Hematopoietic multipotent progenitor cell treated with erythropoietin and hydrocortisone succinate and interleukin-3 and kit ligand, for 8 days (in vitro differentiated cells): ENCODE measurements at regions not wholly inside any gene's neighbourhood (a gene's known extent, or its start where the extent isn't known, plus 50 kb on each side); places are given as distances from the start of the nearest gene placed in this dataset.
"Not testable (repeated sequence)": the region's sequence is repeated elsewhere in the genome, so short reads cannot be mapped to it uniquely, and the experiment has no call there.

Experiments
- DNase-seq: peaks from one replicate; pipeline ENCODE4 v3.0.0-alpha.2; 2015

DNA sequence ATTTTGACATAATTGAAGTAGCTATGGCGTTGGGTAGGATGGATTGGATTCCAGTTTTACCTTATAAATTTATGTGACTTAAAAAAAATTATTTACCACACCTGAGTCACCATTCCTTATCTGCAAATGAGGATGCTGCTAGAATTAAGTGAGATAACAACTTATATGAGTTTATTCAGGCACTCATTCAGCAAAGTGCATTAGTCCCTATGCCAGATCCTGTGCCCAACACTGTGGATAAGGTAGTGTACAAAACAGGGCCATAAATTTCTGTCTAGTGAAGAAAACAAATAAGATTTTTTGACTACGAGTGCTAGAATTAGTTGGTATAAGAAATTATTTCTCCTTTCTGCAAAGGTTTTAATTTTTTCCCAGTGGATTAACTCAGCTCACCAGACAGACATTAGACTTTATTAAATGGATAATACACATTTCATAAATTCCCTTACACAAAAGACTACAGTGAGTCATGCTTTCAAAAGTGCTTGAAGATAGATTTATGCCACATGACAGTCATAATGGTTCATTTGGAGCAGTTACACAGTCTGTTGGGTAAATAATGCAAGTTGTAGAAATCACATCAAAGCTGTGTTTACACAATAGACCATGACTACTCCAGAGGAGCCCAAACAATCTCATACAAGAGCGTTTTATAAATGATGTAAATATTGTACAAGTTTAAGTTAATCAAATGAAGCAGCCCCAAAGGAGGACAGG lies 129.9 kb upstream of the TGFBR2 start:
- DNase-seq = no peak

DNA sequence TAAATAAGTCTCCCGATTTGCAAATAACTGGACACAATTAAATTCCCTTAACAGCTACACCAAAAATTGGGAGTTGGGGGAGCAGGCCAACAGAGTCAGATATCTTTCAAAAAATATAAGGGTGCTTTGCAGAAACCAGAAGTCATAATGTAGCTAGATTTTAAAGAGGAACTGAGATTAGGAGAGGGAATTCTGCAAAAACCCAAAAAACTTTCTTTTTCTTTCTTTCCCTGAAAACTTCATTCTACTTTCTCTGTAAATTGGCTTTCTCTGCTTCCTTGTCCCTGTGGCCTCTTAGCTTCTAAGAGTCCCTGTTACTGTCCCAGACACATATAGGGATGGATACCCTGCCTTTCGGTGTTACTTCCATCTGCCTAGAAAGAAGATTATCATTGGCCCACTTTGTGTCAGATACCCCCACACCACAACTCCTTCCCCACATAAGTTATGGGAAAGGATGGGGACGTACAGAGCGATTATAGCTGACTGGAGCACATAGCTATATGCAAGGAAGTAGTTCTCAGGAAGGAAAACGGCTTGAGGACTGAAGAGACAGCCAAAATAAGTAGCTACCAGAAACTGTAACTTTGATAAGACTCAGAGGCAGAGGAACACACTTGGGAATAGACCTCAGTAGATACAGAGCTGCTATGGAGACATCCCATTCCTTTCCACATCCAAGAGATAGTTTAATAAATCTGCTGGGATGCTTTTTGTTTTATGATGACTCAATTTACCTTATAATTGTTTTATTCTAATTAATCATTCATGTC lies 129.1 kb upstream of the TGFBR2 start:
- DNase-seq = no peak

DNA sequence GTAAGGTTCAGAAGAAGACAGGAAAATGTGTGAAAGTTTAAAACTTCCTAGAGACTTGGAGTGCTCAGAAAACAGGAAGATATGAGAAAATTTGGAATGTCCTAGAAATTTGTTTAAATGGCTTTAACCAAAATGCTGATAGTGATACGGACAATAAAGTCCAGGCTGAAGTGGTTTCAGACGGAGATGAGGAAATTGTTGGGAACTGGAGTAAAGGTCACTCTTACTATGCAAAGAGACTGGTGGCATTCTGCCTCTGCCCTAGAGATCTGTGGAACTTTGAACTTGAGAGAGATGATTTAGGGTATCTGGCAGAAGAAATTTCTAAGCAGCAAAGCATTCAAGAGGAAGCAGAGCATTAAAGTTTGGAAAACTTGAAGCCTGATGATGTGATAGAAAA lies 126.7 kb upstream of the TGFBR2 start:
- DNase-seq = not testable (repeated sequence)

DNA sequence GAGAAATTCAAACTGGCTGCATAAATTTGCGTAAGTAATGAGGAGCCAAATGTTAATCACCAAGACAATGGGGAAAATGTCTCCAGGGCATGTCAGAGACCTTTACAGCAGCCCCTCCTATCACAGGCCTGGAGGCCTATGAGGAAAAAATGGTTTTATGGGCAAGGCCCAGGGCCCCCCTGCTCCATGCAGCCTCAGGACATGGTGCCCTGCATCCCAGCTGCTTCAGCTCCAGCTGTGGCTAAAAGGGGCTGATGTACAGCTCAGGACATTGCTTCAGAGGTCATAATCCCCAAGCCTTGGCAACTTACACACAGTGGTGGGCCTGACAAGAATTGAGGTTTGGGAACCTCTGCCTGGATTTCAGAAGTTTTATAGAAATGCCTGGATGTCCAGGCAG lies 126.2 kb upstream of the TGFBR2 start:
- not testable (repeated sequence) for DNase-seq

DNA sequence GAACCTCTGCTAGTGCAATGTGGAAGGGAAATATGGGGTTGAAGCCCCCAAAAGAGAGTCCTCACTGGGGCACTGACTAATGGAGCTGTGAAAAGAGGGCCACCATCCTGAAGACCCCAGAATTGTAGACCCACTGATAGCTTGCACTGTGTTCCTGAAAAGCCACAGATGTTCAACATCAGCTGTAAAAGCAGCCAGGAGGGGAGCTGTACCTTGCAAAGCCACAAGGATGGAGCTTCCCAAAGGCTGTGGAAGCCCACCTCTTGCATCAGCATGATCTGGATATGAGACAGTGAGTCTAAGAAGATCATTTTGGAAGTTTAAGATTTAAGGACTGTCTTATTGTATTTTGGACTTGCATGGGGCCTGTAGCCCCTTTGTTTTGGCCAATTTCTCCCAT lies 125.8 kb upstream of the TGFBR2 start:
- DNase-seq = no peak

DNA sequence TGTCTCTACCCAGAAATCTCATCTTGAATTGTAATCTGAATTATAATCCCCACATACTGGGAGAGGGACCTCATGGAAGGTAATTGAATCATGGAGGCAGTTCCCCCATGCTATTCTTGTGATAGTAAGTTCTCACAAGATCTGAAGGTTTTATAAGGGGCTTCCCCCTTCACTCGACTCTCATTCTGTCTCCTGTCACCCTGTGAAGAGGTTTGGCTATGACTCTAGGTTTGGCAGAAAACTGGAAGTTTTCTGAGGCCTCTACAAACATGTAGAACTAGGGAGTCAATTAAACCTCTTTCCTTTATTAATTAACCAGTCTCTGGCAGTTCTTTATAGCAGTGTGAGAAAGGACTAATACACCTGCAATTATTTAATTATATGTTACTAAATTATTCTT lies 125.2 kb upstream of the TGFBR2 start:
- no peak for DNase-seq

DNA sequence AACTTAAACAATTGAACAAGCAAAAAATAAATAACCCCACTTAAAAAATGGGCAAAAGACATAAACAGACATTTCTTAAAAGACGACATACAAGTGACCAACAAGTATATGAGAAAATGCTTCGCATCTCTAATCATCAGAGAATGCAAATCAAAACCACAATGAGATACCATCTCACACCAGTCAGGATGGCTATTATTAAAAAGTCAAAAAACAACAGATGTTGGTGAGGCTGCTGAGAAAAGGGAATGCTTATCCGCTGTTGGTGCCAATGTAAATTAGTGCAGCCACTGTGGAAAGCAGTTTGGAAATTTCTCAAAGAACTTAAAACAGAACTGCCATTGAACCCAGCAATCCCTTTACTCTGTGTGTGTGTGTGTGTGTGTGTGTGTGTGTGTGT lies 122.2 kb upstream of the TGFBR2 start:
- DNase-seq = not testable (repeated sequence)

DNA sequence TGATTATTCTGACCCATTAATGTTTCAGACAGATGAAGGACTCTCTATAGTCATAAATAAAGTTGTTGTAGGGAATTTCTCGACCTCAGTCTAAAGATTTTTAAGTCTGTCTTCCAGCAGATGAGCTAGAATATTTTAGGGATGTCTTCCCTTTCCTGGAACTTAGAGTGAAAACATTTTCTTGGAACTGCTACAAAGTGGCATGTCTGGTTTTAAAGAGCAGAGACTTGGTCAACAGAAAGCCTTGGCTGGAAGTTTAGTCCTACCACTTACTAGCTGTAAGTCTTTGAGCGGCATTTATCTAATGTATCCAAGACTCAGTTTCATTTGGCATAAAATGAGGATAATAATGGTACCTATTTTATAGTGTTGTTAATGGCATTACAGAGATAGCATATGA lies 120.0 kb upstream of the TGFBR2 start:
- no peak for DNase-seq

DNA sequence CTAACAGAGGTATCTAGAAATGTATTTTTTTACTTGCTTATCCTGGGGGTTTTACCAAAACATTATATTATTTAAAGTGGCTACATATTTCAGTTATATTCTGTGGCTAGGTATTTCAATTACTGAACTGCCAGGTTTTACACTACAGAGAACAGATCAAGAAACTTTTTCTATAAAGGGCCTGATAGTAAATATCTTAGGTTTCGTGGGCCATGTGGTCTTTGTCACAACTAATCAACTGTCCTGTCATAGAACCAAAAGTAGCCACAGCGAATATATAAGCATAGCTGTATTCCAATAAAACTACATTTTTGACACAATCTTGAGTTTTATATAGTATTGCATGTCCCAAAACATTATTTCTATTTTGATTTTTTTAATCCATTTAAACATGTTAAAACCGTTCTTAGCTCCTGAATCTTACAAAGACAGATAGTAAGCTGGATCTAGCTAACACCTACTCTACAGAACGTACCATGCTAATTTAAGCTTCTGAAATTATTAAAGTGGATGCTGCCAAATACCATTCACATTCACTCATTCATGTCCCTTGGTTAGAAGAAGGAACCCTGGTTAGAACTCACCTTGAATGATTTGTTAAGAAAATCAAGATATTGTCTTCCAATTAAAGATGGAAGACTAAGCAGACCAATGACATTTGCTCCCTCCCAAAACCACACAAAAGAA lies 118.2 kb upstream of the TGFBR2 start:
- no peak for DNase-seq

DNA sequence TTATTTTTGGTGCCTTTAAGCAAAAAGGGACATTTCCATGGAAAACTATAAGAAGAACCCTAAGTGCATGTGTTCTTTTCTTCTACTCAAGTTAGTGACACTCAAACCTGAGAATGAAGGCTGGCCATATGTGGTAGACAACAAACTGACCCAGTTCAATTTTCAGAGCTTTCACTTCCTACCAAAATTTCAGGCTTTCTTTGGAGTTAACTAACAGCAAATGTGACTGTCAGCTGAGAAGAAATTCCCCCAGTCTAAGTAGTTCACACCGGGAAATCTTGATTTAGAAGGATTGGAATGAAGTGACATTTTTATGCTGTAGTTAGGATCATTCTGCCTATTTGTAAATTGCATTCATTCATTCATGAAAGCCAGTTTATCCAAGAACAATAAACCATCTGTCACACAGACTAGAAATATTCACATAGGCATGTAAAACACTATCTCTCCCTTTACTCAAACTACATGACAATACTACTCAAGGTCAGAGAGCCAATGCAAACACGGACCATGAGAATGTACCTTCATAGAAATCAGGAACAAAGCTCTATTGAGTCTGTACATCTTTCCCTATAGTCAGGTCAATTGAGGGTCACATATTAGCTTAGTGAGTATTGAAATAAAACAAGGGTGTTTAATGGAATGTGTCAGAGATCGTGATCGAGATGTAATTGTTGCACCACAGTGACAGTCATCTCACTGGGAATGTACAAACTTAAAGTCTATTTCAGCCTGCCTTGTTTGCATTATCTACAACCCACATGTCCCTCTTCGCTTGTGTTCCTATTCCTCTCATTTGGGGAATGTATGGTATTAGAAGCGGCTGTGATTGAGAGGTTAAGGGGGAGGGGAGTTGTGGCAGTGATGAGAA lies 113.8 kb upstream of the TGFBR2 start:
- no peak for DNase-seq

DNA sequence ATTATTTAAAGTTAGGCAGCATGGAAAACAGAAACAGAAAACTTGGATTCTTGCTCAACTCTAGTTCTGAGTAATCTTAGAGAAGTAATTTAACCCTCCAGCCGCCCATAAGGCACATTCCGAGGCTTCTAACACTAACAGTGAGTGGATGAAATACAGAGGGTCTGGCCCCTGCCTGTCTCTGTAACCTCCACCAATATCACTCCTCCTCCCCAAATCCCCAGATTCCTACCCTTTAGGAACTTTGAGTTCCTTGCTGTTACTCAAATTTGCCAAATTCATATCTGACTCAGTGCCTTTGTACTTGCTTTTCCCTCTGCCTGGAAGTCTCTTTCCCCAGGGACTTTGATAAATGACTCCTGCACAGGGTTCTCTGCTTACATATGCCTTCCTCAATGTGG lies 112.5 kb upstream of the TGFBR2 start:
- no peak for DNase-seq

DNA sequence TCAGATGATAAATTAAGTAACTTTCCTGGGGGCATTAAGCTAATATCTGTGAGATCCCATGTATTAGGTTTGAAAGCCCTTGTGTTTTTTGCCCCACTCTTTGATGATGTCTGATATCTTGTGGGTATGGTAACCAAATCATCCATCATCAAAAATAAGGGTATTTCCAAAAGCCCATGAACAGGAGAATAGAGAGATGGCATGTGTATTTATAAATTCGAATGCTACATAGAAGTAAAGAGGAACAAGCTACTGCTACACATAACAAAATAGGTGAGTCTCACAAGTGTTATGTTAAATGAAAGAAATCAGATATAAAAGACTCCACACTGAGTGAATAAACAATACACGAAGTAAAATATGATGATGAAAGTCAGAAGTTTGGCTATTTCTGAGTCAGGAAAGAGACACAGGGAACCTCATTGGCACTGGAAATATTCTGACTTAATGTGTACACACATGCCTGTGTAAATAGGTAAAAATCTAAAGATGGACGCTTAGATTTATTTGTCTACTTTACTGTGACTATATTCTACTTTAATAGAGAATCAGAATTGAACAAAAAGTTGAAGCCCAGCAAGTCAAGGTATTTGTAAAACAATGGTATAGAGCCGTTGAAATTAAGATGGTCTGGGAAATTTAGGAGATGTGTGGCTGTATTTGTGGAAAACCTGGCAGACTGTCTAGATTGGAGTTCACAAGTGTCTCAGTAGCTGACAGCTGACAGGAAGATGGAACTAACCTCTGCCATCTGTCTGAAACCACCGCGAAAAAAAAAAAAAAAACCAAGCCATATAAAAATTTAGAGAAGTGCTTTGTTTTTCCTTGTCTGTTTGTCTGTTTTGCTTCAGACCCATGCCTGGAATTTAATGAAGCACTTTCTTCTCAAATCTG lies 111.0 kb upstream of the TGFBR2 start:
- DNase-seq = no peak

DNA sequence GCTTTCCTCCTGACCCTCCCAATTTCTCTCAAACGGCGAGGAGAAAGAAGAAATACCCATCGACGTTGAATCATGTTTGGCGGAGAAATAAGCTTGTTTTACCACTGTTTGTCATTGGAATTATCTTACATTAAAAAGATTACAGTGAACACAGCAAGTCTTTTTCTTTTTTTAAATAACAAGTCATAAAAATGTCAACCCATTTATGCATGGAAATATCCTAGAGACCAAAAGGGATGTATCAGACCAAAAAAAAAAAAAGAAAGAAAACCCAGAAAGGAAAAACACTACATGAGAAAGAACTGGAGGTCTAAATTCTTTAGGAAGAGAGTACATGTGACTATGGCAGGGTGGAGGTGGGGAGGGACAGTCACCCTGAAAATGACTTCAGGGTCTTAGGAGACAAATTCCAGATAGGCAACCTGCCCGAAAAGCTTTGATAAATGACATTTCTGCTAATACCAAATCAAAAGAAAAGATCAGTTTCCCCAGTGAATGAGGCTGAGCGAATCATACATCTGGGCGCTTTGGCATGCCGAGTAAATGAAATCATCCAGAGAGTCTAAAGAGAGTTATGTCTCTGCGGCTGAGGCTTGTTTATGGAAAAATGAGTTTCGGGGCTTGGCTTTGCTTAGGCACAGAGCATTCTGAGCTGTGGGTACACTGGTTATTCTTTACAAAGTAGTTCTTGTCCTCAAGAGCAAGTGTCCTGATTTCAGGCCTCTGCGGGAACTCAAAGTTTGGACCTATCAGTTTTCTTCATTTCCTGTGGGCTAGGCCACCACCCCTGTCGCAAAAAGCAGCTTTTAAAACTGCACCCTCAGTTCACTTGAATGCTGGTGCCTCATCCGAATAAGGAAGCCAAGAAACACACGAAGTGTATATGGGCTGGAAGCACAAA lies 110.1 kb upstream of the TGFBR2 start:
- DNase-seq = no peak

DNA sequence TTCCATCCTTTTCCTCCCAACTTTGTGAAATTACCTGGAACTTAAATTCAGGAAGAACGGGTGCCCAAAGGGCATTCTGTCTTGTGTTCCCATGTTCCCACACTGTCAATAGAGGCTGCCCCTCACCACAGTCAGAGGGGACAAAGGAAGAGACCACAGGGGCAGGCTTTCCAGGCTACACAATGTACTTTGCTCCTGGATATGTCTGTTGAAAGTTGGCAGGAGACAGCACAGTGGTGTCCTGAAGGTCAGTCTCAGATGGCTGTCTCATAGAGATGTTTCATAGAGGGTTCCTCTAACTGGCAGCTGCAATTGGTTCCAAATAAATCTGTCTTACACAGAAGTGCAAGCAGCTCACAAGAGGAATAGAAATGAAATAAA lies 107.8 kb upstream of the TGFBR2 start:
- no peak for DNase-seq

DNA sequence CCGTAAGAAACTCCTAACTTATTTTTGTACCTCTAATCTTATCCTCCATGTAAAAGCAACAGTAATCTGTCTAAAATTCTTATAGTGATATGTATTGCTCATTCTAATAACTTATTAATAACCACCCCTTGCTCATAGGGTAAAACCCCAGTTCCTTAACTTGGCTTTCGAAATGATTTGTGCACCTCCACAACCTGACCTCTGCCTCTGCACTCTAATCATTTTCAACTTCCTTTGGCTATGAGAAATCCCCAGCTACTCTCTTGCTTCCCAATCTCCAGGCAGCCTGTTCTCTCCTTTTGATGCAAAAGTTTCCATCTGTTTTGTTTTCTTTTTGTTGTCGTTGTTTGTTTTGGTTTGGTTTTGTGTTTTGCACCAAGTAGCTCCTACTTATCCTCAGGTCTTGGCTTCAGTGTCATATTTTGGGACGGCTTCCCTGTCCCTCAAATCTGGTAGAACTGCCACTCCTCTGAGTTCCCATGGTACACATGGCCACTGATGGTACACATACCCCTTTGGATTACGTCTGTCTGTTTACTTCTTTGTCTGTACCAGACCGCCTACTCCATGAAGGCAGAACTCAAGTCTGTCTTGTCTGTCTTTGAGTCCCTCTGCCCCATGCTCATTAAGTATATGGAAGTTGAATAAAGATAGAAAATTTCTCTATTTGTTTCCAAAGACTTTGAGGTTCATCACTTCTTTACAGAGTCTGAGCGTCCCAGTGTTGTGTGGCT lies 105.6 kb upstream of the TGFBR2 start:
- DNase-seq = no peak

DNA sequence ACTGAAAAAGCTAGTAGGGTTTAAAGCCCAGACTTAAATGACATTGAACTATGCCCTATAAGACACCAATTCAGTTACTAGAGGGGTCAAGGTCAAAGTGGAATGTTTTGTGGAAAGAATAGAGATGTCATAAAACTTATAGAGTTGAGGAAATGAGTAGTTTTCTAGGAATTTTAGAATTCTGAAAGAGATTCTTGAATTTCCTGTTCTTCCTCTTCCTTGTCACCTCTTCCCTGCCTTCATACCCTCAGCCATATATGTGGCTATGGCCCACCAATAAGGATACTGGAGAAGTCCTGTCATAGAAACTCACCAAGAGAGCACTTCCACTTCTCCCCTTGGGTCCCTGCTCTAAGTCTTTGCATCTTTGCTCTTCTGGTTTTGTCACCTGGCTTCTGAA lies 104.9 kb upstream of the TGFBR2 start:
- no peak for DNase-seq

DNA sequence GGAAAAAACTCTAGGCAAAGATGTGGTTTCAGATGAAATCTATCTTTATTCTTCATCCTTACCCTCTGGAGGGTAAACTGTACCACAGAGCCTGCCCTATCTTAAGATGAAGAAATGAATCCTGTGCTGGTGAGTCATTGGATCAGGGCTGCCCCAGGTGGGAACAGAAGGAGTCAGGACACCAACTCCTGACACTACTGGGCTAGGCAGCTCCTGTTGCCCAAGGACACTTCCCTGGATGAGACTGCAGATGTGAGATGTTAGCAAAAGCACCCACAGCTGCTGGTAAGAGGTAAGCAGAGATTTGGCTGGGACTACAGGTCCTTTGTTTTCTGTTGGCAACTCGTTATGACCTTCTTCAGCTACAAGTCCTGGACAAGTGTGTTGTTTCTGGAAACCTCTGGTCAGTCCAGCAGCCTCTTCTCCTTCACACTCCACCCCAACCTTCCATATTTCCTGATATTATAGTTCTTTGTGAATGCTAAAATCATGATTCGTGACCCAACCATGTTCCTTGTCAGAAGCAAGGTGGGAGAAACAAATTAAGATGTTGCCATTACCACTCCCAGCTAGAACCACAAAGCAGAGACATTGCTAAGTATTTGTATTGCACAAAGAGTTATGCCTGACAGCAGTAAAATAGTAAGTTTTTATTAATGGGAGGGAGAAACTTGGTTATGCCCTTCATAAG lies 104.2 kb upstream of the TGFBR2 start:
- no peak for DNase-seq

DNA sequence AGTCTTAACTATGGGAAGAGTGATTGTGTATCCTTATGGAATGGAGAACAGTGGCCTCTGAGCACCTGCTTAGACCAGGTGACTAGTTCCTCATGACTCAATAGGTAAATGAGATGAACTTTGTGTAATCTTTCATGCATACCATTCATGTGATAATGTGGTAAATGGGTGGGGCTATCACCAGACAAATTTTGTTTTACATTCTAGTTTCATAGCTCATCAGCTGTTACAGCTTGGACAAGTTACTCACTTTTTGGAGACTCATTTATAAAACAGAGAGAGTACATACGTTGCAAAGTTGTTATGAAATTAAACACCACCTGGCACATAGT lies 103.7 kb upstream of the TGFBR2 start:
- DNase-seq = no peak

DNA sequence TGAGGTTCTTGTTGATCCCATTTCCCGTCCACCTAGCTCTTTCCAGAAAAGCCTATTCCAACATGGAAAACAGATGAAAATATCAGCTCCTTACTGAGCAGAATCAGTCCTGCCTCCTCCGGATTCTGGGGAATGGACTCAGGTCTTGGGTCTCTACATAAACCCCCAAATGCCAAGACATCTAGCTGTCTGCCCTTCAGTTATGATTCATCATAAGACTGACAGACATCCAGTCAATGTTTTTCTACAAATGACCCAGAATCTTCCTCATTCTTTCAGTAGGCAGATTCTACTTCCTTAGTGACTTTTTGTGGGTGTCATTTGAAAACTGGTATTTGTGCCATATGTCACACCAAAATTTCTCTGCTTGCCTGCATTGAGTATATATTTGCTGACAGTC lies 103.0 kb upstream of the TGFBR2 start:
- DNase-seq = no peak

DNA sequence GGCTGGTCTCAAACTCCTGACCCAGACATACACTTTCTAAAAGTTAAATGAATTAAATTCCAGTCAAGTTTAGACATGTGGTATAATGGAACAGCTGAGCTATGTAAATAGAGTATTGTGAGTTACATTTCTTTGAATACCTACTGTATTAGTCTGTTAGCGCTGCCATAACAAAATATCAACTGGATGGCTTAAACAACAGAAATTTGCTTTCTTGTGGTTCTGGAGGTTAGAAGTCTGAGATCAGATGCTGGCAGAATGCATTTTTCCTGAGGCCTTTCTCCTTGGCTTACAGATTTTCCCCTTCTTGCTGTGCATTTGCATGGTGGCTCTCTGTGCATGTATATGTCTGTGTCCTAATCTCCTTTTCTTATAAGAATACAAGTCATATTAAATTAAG lies 101.5 kb upstream of the TGFBR2 start:
- DNase-seq = no peak
